ENCODE measurements at regions not wholly inside any gene's neighbourhood (a gene's known extent, or its start where the extent isn't known, plus 50 kb on each side); places are given as distances from the start of the nearest gene placed in this dataset.

- no peak overlapping the region for H3K4me3 ChIP-seq (replicated peaks; ENCODE audit: insufficient read depth, low read length)
- H3K27ac ChIP-seq (replicated peaks): no peak overlapping the region
- no peak for DNase-seq (ENCODE audit: low read depth in 1 of 2, low spot score in 1 of 2)
- no peak for TF ChIP-seq POLR2AphosphoS5 (IDR thresholded peaks at IDR 0.05; ENCODE audit: low read depth)
- no peak for TF ChIP-seq CTCF (IDR thresholded peaks at IDR 0.05; ENCODE audit: insufficient read depth, low read length)
- H3K27me3 ChIP-seq (ENCODE audit: insufficient read depth, poor library complexity, severe bottlenecking): no peaks in the 10 kb centered on the region
Measured at GRCh38 chr4:27916452-27917184, 1056.0 kb downstream of the STIM2 start.

- H3K27me3 ChIP-seq (ENCODE audit: insufficient read depth, poor library complexity, severe bottlenecking): no peaks in the 10 kb centered on the region
- H3K4me3 ChIP-seq (replicated peaks; ENCODE audit: insufficient read depth, low read length): no peak overlapping the region
- no peak overlapping the region for H3K27ac ChIP-seq (replicated peaks)
- no peak for DNase-seq (ENCODE audit: low read depth in 1 of 2, low spot score in 1 of 2)
- TF ChIP-seq CTCF (IDR thresholded peaks at IDR 0.05; ENCODE audit: insufficient read depth, low read length) (no peak), GABPA (IDR thresholded peaks at IDR 0.05; ENCODE audit: low read depth) (no peak), POLR2AphosphoS5 (IDR thresholded peaks at IDR 0.05; ENCODE audit: low read depth) (no peak), REST (IDR thresholded peaks at IDR 0.05; ENCODE audit: insufficient replicate concordance, low read depth) (no peak), SPI1 (IDR thresholded peaks at IDR 0.05; ENCODE audit: borderline replicate concordance, low read depth) (no peak)
Measured at GRCh38 chr4:27917381-27917780, 1056.7 kb downstream of the STIM2 start.

GRCh38 chr4:27921231-27921630 is 1060.6 kb downstream of the STIM2 start:
- TF ChIP-seq CTCF (IDR thresholded peaks at IDR 0.05; ENCODE audit: insufficient read depth, low read length) (no peak), GABPA (IDR thresholded peaks at IDR 0.05; ENCODE audit: low read depth) (no peak), POLR2AphosphoS5 (IDR thresholded peaks at IDR 0.05; ENCODE audit: low read depth) (no peak), REST (IDR thresholded peaks at IDR 0.05; ENCODE audit: insufficient replicate concordance, low read depth) (no peak), SPI1 (IDR thresholded peaks at IDR 0.05; ENCODE audit: borderline replicate concordance, low read depth) (no peak)
- Histone ChIP-seq H3K27me3 (ENCODE audit: insufficient read depth, poor library complexity, severe bottlenecking) (no peaks in the 10 kb centered on the region), H3K4me3 (replicated peaks; ENCODE audit: insufficient read depth, low read length) (no peak overlapping the region), H3K27ac (replicated peaks) (no peak overlapping the region)
- DNase-seq (ENCODE audit: low read depth in 1 of 2, low spot score in 1 of 2): no peak

Data from HL-60 (cell line).